T-helper 2 cell treated with Interferon-gamma antibody and Interleukin-4, amounts not matched to agents 100 ng/mL and 5 ng/mL, for 36 hours (primary cell): ENCODE measurements at regions not wholly inside any gene's neighbourhood (a gene's known extent, or its start where the extent isn't known, plus 50 kb on each side); places are given as distances from the start of the nearest gene placed in this dataset.
"Not testable (repeated sequence)": the region's sequence is repeated elsewhere in the genome, so short reads cannot be mapped to it uniquely, and the experiment has no call there.

Experiments
- intact Hi-C: fragments of 100-400 bp; cut with micrococcal nuclease; formaldehyde crosslinking; loops from one replicate; pipeline ENCODE4 v1.15.1; 2023

DNA sequence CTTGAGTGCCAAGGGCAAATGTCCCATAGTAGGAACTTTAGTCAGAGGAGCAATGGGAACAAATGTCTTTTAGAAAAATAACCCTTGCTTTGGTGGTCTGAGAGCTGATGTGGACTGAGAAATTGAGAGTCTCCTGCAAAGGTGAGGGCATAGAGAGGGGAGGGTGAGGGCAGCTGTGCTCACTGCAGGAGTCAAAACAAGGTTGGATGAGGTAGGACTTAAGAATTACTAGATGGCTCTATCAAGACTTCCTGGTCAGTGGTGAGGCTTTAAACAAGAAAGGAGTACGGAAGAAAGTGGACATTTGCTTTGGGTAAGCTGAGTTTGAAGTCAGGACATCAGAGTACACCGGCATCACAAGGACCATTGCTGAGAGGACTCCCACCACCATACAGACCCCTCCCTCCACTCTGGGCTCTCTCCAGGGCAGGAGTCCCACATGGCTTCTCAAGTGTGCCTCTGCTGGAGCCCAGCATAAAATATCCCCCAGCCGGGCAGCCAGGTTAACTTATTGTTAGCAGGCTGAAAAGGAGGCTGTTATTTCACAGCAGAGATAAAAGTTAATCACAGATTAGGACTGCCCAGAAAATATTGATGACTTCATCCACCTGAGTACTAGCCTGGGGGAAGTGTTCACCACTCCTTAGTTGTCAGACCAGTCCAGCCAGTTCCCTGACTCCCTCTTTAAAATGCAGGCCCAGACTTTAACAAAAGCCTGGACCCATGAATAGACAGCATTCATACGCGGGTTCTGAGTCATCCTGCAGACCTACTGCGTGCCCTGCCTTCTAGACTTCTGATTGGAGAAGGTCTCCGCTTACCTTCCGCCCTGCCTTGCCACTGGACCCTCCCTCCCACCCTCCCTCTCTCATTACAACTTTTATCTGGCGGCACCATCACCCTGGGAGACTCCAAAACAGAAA, 167.2 kb downstream of the BCL2L11 start:
- intact Hi-C loops, result not testable (repeated sequence)

DNA sequence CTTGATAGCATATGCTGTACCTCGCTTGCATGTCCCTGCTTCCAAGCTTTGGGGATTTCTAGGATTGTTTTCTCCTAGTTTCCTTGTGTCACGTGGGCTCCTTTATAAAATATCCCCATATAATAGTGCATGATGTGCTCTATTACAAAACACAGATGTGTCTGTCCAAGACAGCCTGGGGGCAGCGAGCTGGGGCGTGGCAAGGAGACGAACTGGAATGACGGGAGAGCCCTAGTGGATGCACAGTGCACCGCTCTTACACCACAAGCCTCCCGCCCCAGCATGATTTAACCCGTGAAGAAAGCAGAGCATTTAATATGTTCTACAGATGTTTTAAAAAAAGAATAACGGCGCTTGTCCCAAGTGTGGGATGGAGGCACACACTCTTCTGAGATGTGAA, 169.7 kb downstream of the BCL2L11 start:
- intact Hi-C loops, result not testable (repeated sequence)

DNA sequence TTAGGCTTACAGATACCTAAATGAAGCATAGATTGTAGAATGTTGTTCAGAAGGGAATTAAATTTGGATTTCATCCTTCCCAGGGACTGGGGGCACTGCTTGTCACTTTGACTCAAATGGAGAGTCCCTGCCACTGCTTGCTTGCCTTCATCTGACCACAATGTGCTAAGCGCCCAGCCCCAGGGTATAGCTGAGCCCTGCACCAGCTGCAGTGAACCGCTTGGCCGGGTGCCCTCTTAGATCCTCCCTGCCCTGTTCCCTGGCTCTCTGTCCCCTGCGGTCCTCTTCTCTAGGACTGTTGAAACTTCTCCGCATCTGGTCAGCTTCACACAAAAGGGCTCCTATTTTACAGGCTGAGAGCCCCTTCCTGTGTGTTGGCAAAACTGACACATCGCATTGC, 170.9 kb downstream of the BCL2L11 start:
- intact Hi-C loops, result not testable (repeated sequence)

- intact Hi-C loops, result not testable (repeated sequence)
Observed at GRCh38 chr2:111292232-111292968, 171.7 kb downstream of the BCL2L11 start.

DNA sequence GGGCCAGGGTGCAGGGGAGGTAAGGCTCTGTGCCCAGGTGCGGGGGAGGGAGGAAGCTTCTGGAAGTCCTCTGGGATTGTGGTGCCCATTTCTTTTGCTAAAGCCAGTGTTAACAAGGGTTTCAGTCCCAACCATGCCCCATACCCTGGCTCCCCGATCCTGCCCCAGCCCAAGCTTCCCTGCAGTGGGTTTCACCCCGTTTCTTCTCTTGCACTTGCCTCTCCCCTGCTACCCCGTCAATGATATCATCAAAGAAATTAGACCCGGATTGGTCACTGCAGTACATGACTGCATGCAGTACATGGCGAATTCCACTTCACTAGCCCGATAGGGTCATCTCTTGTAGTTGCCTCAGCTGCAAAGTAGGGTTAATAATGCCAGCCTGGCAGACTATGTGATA, 174.0 kb downstream of the BCL2L11 start:
- intact Hi-C loops, result not testable (repeated sequence)

DNA sequence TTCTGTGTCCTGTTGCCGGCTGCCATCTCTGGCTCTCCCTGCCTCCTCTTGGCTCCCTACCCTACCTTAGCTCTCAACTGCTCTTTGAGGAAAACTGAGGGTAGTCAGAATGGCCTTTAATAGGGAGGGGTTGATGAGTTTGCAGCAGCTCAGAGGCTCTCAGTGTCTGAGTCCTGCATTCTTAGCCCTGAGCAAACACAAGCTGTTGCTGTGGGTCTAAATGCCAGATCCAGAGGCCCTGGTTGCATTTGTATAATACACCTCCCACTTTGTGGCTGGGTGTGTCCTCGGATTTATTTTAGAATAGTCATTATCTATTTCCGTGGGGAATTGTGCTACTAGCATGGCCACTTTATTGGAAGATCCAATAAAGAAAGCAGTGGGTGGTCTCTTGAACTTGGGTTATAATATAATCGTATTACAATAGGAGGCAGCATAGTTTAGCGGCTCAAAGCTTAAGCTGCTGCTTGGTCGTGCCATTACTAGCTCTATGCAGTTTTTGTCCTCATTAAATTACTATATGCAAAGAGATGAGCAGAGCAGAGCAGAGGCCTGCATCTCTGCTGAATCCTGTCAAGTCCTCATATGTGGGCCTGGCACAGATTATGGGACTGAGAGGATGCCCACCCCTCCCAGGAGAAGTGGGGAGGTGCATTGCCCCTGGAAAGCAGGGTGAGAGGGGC, 175.5 kb downstream of the BCL2L11 start:
- intact Hi-C loops, result not testable (repeated sequence)

- intact Hi-C loops, result not testable (repeated sequence)
Observed at GRCh38 chr2:111297128-111297527, 176.4 kb downstream of the BCL2L11 start.

DNA sequence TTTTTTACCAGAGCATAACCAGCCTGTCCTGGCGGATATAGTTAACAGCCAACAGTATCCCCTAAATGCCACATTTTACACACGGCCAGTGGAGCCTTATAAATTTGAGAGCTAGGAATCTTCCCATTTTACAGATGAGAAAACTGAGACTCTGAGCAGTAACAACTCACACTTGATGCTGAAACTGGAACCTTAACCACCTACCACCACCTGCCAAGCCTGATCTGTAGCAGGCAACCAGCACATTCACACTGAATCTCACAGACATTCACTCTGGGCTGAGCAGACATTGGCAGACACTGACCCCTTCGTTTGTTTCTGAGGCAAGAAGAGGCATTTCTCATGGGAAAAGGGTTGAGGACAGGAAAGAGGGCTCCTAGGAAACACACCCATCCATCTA, 178.2 kb downstream of the BCL2L11 start:
- intact Hi-C loops, result not testable (repeated sequence)

DNA sequence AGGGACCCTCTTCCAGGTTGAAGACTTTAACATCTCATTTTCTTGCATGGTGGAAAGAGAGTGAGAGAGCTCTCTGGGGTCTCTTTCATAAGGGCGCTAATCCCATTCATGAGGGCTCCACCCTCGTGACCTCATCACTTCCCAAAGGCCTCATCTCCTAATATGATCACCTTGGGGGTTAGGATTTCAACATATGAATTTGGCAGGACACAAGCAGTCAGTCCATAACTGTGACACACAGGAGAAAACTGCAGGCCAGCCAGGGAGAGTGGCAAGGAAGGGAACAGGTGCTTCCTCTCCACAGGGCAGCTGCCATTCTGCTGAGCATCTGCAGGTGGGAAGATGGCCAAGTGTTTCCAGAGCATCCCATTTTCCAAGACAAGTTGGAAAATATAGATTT, 178.9 kb downstream of the BCL2L11 start:
- intact Hi-C loops, result not testable (repeated sequence)

DNA sequence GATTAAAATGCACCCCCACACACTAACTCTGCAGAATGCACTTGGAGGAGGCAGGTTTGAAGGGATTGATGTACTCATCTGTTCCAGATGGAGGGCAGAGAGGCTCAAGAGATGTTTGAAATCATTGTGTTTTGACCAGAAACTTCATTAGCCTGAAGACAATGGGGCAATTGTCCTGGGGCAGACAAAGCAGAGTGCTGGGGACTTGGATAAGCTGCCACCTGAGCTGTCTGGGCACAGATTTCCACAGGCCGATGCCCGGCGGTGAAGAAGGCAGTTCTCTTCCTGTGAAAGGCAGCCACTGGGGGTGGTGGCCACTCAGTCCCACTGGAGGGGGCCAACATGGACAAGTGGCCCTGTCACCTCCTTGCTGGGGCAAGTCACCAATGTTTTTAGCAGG, 181.0 kb downstream of the BCL2L11 start:
- intact Hi-C loops, result not testable (repeated sequence)

- intact Hi-C loops, result not testable (repeated sequence)
Observed at GRCh38 chr2:111302397-111303218, 181.9 kb downstream of the BCL2L11 start.

DNA sequence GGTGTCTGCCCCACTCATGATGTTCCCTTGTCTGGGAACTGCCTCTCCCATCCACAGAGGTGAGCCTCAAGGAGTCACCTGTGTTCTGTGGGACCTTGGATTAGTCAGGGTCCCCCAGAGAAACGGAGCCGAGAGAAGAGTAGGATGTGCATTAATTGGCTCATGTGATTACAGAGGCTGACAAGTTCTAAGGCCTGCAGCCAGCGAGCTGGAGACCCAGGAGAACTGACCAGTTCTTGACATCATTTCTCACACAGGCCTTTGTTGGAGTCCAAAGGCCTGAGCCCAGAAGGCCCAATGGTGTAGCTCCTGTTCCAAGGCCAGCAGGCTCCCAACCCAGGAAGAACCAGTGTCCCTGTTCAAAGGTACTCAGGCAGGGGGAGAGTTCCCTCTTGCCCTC, 186.6 kb downstream of the BCL2L11 start:
- intact Hi-C loops, result not testable (repeated sequence)

GRCh38 chr2:111309231-111310075, 188.7 kb downstream of the BCL2L11 start:
- intact Hi-C loops, result not testable (repeated sequence)

DNA sequence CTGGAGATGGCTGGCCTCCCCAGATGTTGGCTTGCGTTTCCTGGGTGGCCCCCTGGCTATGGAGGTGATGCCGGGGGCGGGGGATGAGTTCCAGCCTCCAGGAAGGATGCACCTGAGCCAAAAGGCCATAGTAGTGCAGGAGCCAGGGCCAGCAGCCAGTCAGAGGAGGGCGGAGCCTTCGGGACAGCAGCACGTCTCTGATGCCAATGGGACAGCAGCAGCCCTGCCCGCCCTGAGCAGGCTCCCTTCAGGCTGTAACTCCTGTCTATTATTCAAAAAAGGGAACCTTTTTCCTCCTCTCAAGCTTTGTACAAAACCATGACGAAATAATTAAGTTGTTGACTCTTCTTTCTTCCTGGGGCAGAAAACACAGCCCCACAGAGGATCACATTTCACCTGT, 189.7 kb downstream of the BCL2L11 start:
- intact Hi-C loops, result not testable (repeated sequence)

GRCh38 chr2:111311568-111311967, 190.9 kb downstream of the BCL2L11 start:
- intact Hi-C loops, result not testable (repeated sequence)

DNA sequence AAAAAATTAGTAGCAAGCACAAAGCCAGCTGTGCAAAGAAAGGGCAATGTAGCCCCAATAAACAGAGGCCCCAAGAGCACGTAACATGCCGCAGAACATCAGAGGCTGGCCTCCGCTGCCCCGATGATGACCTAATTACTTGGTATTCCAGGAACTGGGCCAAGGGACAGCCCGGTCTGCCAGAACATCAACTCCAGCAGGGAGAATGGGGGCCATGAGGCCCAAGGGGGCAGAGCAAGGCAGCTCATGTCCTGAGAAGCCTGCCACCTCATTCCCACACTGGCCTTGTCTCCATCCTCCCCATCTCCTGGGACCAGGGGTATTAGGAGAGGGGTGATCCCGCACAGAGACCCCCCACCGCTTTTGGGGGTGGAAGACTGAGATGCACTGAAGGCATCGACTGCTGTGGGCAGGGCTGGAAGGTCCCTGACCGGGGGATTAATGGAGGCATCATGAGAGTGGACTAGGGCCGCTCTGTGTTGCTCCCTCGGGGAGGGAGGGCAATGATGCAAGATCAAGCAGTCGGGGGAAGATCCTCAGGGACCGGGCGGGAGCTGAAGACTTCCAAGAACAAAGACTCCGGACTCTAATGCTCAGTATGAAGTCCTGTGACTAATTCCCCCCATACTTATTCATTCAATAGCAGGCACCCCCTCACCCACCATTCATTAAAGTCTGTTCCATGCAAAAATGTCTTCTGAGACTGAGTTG, 192.3 kb downstream of the BCL2L11 start:
- intact Hi-C loops, result not testable (repeated sequence)

DNA sequence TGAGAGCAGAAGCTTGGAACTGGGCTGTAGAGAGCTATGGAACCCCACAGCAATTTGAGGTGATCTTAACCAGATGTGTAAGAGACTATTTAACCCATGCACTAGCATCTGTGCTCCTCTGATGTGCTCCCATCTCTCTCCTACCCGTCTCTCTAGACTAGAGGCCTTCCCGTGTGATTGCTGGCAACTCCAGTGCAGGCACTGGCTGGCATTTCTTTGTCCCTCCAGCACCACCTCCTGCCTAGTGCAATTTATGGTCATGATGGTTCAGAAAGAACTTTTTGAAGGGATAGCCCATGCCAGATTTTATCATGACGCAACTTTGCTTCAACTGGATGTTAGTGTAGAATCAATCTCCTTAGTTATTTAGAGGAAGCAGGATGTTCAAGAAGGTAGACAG, 193.0 kb downstream of the BCL2L11 start:
- intact Hi-C loops, result not testable (repeated sequence)

DNA sequence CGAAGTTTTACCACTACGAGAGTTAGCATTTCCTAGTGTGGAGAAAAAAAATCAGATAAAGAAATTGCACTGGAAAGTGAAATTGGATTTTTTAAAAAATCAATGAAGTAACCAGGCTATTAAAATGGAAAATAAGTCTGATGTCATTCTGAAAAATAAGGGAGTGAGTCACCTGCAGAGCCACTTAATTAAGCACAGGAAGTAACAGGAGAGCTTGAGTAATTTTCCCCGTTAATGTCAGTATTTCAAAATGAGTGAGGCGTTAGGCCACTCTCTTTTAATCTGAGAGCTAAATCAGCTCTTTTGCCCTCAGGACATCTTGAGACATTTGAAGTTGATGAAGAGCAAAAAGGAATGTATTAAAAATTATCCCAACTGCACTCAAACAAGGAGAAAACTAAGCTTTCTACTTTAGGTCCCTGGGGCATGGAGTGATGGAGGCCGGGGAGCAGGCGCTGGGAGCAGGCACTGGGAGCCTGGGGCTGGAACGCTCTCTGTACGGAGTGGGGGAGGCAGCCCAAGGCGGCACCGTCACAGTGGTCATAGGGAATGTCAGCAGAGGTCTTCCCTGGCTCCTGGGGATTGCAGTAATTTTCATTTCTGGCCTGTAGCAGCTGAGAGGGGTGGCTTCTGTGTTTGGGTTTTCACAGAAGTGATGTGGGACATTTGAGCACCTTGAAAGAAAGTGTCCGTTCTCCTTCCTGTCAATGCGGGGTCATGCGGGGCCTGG, 194.6 kb downstream of the BCL2L11 start:
- intact Hi-C loops, result not testable (repeated sequence)
